MM.1S (cell line): ENCODE measurements at regions not wholly inside any gene's neighbourhood (a gene's known extent, or its start where the extent isn't known, plus 50 kb on each side); places are given as distances from the start of the nearest gene placed in this dataset.

Experiments
- DNase-seq: peaks from one replicate; pipeline ENCODE4 v3.0.0-alpha.2; 2015
- H2AFZ ChIP-seq: fragments of 300-600 bp; sonication (generic); 2 replicates; pipeline ENCODE4 v1.6.0; 2016; ENCODE audit warnings: antibody characterized with exemption, low read length
- H3F3A ChIP-seq: fragments of 300-600 bp; sonication (generic); 2 replicates; pipeline ENCODE4 v1.6.1; 2016; ENCODE audit warnings: mild to moderate bottlenecking, antibody characterized with exemption, low read length, moderate library complexity, mixed read lengths; ENCODE audit not compliant: insufficient read depth
- H3K27ac ChIP-seq: fragments of 300-600 bp; sonication (generic); 2 replicates; pipeline ENCODE4 v1.5.1; 2016; ENCODE audit warnings: mild to moderate bottlenecking, low read length
- H3K27me3 ChIP-seq: fragments of 300-600 bp; sonication (generic); replicated peaks from 2 replicates; pipeline ENCODE4 v1.6.0; 2016; ENCODE audit warnings: low read length; ENCODE audit not compliant: insufficient read depth
- H3K36me3 ChIP-seq: fragments of 300-600 bp; sonication (generic); replicated peaks from 2 replicates; pipeline ENCODE4 v1.6.1; 2016; ENCODE audit warnings: mild to moderate bottlenecking, low read length, mixed read lengths; ENCODE audit not compliant: insufficient read depth
- H3K4me1 ChIP-seq: fragments of 300-600 bp; sonication (generic); 2 replicates; pipeline ENCODE4 v1.6.1; 2016; ENCODE audit warnings: low read length, mixed read lengths
- H3K4me2 ChIP-seq: fragments of 300-600 bp; sonication (generic); 2 replicates; pipeline ENCODE4 v1.6.0; 2016; ENCODE audit warnings: low read depth, low read length
- H3K4me3 ChIP-seq: fragments of 300-600 bp; sonication (generic); 2 replicates; pipeline ENCODE4 v1.5.1; 2016; ENCODE audit warnings: low read length, mixed read lengths
- H3K79me2 ChIP-seq: fragments of 300-600 bp; sonication (generic); 2 replicates; pipeline ENCODE4 v1.6.1; 2016; ENCODE audit warnings: mixed run types, low read length, mixed read lengths
- H3K9ac ChIP-seq: fragments of 300-600 bp; sonication (generic); 2 replicates; pipeline ENCODE4 v1.6.1; 2016; ENCODE audit warnings: low read length, mixed read lengths
- H3K9me2 ChIP-seq: fragments of 300-600 bp; sonication (generic); replicated peaks from 2 replicates; pipeline ENCODE4 v1.6.1; 2016; ENCODE audit warnings: mild to moderate bottlenecking, low read length, mixed read lengths; ENCODE audit not compliant: insufficient read depth
- H3K9me3 ChIP-seq: fragments of 300-600 bp; sonication (generic); replicated peaks from 2 replicates; pipeline ENCODE4 v1.6.1; 2016; ENCODE audit warnings: mild to moderate bottlenecking, low read length, mixed read lengths; ENCODE audit not compliant: insufficient read depth
- H4K20me1 ChIP-seq: fragments of 300-600 bp; sonication (generic); 2 replicates; pipeline ENCODE4 v1.6.1; 2016; ENCODE audit warnings: mild to moderate bottlenecking, low read length, moderate library complexity, mixed read lengths; ENCODE audit not compliant: insufficient read depth
- CTCF ChIP-seq: fragments of 300-600 bp; sonication (generic); IDR thresholded peaks from 2 replicates; pipeline ENCODE4 v1.5.1; 2016; ENCODE audit warnings: antibody characterized with exemption, low read length, mixed read lengths
- EZH2 ChIP-seq: fragments of 300-600 bp; sonication (generic); optimal IDR thresholded peaks from 2 replicates; pipeline ENCODE3; 2017; ENCODE audit warnings: low read depth, mild to moderate bottlenecking, antibody characterized with exemption, low read length, mixed read lengths
- EZH2phosphoT487 ChIP-seq: fragments of 300-600 bp; sonication (generic); IDR thresholded peaks from 2 replicates; pipeline ENCODE4 v1.6.1; 2018; ENCODE audit warnings: antibody characterized with exemption, low read length

DNA sequence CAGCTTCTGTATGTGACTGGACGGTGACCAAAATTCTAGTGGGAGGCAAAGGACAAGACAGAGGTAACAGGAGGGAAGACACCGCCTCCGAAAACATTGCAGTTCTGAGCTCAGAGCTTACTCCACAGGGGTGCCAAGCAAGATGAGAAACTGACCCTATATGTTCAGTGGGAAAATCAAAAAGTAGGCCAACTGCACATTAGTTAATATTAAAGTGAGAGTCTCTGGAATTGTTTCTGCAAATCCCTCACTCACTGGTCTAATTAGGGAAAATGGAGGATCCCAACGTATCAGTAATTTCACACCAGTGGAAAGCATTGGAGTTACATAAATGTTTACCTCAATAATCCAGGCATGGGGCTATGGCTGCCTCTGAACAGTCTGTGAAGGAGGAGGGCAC lies 313.3 kb upstream of the KCNH8 start:
- no peak overlapping the region for H3K27ac ChIP-seq
- no peaks in the 10 kb centered on the region for H4K20me1 ChIP-seq
- no peaks in the 10 kb centered on the region for H3K79me2 ChIP-seq
- H3K9ac ChIP-seq: no peak overlapping the region
- H3K27me3 ChIP-seq: no peaks in the 10 kb centered on the region
- H3K4me2 ChIP-seq: no peak overlapping the region
- H3K4me3 ChIP-seq: no peak overlapping the region
- TF ChIP-seq CTCF (no peak), EZH2phosphoT487 (no peak), EZH2 (no peak)
- no peak overlapping the region for H2AFZ ChIP-seq
- DNase-seq: no peak
- H3F3A ChIP-seq: no peaks in the 10 kb centered on the region
- no peaks in the 10 kb centered on the region for H3K9me2 ChIP-seq
- no peaks in the 10 kb centered on the region for H3K4me1 ChIP-seq
- H3K9me3 ChIP-seq: no peaks in the 10 kb centered on the region
- H3K36me3 ChIP-seq: no peaks in the 10 kb centered on the region

GRCh38 chr3:18830087-18830486 lies 318.2 kb upstream of the KCNH8 start:
- H3K9ac ChIP-seq: no peak overlapping the region
- H3K9me3 ChIP-seq: no peaks in the 10 kb centered on the region
- H3K36me3 ChIP-seq: no peaks in the 10 kb centered on the region
- no peak overlapping the region for H3K4me3 ChIP-seq
- H3K27ac ChIP-seq: no peak overlapping the region
- H3F3A ChIP-seq: no peaks in the 10 kb centered on the region
- TF ChIP-seq EZH2 (no peak), CTCF (no peak), EZH2phosphoT487 (no peak)
- no peaks in the 10 kb centered on the region for H4K20me1 ChIP-seq
- no peaks in the 10 kb centered on the region for H3K27me3 ChIP-seq
- H3K4me1 ChIP-seq: no peaks in the 10 kb centered on the region
- DNase-seq: no peak
- no peak overlapping the region for H2AFZ ChIP-seq
- no peaks in the 10 kb centered on the region for H3K9me2 ChIP-seq
- no peak overlapping the region for H3K4me2 ChIP-seq
- no peaks in the 10 kb centered on the region for H3K79me2 ChIP-seq

DNA sequence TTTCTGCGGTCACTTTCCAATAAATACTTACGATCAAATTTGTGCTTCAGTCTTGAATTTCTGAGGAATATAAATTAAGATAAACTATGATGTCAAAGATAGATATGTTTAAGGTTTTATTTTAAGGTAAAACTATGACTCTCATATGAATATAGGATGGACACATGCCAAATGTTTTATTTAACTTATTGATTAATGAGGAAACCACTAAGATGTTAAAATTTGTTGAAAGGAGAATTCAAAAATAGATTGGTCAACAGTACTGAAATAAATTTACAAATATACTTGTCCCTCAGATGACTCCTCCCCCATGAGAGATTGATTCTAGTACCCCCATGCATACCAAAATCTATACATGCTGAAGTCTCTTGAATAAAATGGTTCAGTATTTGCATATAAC lies 319.7 kb upstream of the KCNH8 start:
- no peaks in the 10 kb centered on the region for H3K9me2 ChIP-seq
- no peak overlapping the region for H3K4me3 ChIP-seq
- H3K27me3 ChIP-seq: no peaks in the 10 kb centered on the region
- no peaks in the 10 kb centered on the region for H4K20me1 ChIP-seq
- H3K27ac ChIP-seq: no peak overlapping the region
- H3K4me2 ChIP-seq: no peak overlapping the region
- no peaks in the 10 kb centered on the region for H3K36me3 ChIP-seq
- H3K9ac ChIP-seq: no peak overlapping the region
- no peak for TF ChIP-seq EZH2
- TF ChIP-seq CTCF: no peak
- no peak for TF ChIP-seq EZH2phosphoT487
- no peak overlapping the region for H2AFZ ChIP-seq
- no peaks in the 10 kb centered on the region for H3F3A ChIP-seq
- H3K79me2 ChIP-seq: no peaks in the 10 kb centered on the region
- no peaks in the 10 kb centered on the region for H3K4me1 ChIP-seq
- no peak for DNase-seq
- no peaks in the 10 kb centered on the region for H3K9me3 ChIP-seq

DNA sequence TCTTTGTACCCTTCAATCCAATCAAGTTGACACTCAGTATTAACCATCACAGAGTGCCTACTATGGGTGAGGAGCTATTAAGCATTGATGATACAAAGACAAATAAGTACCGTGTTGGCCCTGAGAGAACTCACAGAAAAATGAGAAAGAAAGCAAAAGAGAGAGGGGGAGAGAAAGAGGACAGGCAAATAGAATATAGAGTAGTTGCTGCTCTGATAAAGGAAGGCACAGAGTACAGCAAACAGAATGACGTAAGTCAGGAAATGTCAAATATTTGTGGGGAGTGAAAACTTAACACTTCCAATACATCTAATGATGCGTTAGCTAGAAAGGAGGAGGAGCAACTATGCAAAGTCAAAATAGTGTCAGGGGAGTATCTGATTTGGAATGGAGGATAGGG lies 320.6 kb upstream of the KCNH8 start:
- DNase-seq: no peak

More for the DNA sequence above, 320.6 kb upstream of the KCNH8 start:
- no peaks in the 10 kb centered on the region for H3K9me3 ChIP-seq
- H3F3A ChIP-seq: no peaks in the 10 kb centered on the region
- H3K27me3 ChIP-seq: no peaks in the 10 kb centered on the region
- no peak for TF ChIP-seq EZH2phosphoT487
- TF ChIP-seq CTCF: no peak
- TF ChIP-seq EZH2: no peak
- no peak overlapping the region for H3K9ac ChIP-seq
- H2AFZ ChIP-seq: no peak overlapping the region
- no peaks in the 10 kb centered on the region for H4K20me1 ChIP-seq
- no peaks in the 10 kb centered on the region for H3K36me3 ChIP-seq
- H3K4me1 ChIP-seq: no peaks in the 10 kb centered on the region
- no peak overlapping the region for H3K4me3 ChIP-seq
- H3K27ac ChIP-seq: no peak overlapping the region
- H3K4me2 ChIP-seq: no peak overlapping the region
- no peaks in the 10 kb centered on the region for H3K9me2 ChIP-seq
- H3K79me2 ChIP-seq: no peaks in the 10 kb centered on the region
